ENCODE measurements at regions not wholly inside any gene's neighbourhood (a gene's known extent, or its start where the extent isn't known, plus 50 kb on each side); places are given as distances from the start of the nearest gene placed in this dataset.

DNA sequence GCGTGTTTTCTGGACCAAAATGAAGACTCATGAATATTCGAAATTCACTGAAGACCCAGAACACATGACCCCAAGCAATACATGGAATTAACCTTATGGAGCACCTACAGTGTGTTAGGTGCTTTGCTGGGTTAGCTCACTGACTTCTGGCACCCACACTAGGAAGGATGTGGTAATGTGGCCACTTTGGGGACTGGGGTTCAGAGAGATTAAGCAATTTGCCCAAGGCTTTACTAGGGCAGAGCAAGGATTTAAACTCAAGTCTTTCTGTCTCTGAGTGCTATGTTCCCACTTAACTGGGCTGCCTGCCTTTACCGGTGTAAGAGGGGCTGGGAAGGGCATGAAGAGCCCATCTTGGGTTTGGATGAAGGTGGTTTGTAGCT, 162.0 kb upstream of the ATP6AP2 start:
- Histone ChIP-seq H3K4me1 (ENCODE audit: low read depth) (no peaks in the 10 kb centered on the region), H3K4me3 (no peak overlapping the region), H3K36me3 (ENCODE audit: low read depth) (no peaks in the 10 kb centered on the region), H3K9me3 (no peaks in the 10 kb centered on the region)
- DNase-seq (no peak), ATAC-seq (no peak)
- intact Hi-C loops (cut with DNase I, micrococcal nuclease): no loop called here
- no peak for TF ChIP-seq CTCF (IDR thresholded peaks at IDR 0.05)

DNA sequence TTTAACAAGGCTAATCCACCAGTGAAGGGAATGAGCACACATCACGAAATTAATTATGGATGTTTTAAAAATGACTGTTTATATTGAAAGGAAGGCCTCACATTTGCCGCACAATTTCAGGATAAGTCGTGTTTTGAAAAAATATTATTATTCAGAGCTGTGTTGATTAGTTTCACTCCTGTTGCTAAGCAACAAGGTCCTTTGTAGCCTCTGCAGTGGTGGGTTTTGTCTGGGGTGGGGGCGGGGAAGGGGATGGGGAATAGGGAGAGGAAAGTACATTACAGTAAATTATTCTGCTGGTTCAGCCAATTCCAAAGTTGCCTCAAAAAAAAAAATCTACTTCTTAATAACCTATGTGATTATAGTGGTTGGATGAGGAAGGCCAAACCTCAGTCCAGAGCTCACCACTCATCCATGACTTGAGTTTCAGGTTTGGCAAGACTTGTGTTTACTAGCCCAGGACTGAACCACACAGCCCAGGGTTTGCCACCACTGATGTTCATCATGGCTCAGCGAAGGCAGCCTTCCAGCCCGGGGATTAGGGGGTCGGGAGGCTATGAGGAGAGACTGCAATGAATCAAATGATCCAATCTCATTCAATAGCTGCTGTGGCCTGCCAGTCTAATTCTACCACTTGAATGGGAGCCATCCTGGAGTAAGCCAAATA, 162.5 kb upstream of the ATP6AP2 start:
- intact Hi-C loops (cut with DNase I, micrococcal nuclease): no loop called here
- Histone ChIP-seq H3K9me3 (no peaks in the 10 kb centered on the region), H3K36me3 (ENCODE audit: low read depth) (no peaks in the 10 kb centered on the region), H3K4me1 (ENCODE audit: low read depth) (no peaks in the 10 kb centered on the region), H3K4me3 (no peak overlapping the region)
- DNase-seq: no peak
- no peak for ATAC-seq
- TF ChIP-seq CTCF (IDR thresholded peaks at IDR 0.05): no peak

DNA sequence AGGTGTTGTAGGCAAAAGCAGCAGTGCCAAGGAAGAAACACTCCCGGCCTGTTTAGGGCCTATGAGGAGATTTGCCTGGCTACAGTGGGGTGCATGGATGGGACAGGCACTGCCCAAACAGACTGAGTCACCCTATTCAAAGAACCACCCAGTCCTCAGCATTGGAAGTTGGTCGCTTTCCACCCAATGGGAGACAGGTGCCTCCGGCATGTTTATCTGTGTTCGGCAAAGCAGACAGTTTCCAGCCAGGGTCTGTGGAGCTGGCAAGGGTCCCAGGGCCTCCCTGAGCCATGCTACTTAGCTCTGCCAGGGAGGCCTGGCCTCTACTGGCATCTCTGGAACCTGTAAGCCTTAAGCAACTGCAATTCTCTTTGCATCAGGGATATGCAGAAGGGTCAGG, 165.1 kb upstream of the ATP6AP2 start:
- no peak for DNase-seq

DNA sequence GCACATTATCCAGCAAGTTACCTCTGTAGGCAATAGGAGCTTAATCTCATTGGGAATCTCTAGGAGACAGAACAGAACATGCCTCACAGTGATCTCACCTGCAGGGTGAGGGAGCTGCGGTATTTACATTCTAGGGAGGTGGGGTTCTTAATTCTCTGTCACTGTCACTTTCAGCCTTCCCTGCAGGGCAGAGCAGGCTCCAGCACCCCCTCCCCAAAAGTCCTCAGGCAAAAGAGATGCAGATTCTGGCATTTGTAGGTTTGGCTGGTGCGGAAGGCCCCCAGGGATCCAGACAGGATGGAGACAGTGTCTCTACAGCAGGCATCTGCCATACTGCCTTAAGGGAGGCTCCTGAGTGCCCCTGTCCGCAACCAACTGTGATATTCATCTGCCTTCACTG, 166.4 kb upstream of the ATP6AP2 start:
- intact Hi-C loops (cut with DNase I, micrococcal nuclease): no loop called here
- Histone ChIP-seq H3K9me3 (no peaks in the 10 kb centered on the region), H3K36me3 (ENCODE audit: low read depth) (no peaks in the 10 kb centered on the region), H3K4me3 (no peak overlapping the region), H3K4me1 (ENCODE audit: low read depth) (no peaks in the 10 kb centered on the region)
- DNase-seq: no peak
- no peak for ATAC-seq
- no peak for TF ChIP-seq CTCF (IDR thresholded peaks at IDR 0.05)

More for the DNA sequence above, 165.1 kb upstream of the ATP6AP2 start:
- intact Hi-C loops (cut with DNase I, micrococcal nuclease): no loop called here
- H3K4me3 ChIP-seq: no peak overlapping the region
- H3K36me3 ChIP-seq (ENCODE audit: low read depth): no peaks in the 10 kb centered on the region
- H3K9me3 ChIP-seq: no peaks in the 10 kb centered on the region
- TF ChIP-seq CTCF (IDR thresholded peaks at IDR 0.05): no peak
- H3K4me1 ChIP-seq (ENCODE audit: low read depth): no peaks in the 10 kb centered on the region
- no peak for ATAC-seq

DNA sequence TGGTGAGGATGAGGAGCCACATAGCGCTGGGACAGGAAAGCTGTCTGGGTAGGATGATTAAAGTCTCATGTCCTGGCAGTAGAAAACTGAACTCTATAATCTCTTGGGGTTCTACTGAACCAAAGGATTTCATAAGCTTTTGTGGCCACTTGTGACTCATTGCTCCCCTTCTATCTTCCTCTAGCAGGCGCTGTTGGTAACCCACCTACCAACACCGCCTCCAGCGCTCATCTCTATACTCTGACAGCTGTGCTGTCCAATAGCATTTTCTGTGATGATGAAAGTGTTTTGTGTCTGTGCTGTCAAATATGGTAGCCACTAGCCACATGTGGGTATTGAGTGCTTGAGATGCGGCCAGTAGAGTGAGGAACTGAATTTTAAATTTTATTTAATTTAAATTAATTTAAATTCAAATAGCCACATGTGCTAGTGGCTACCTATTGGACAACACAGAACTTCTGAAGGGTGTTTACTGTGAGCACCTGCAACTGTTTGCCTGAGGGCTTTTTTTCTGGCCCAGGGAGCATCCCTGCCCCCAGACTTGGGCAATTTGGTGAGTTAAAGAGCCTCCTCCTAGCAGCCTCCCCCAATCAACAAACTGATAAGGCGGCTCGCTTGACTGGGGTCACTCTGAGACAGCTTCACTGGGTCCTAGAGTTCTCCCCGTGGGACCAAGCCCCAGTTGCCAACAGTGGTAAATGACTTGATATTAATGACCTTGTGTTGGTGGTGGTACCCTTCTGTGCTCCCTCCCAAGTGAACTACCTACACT, 169.2 kb upstream of the ATP6AP2 start:
- intact Hi-C loops (cut with DNase I, micrococcal nuclease): no loop called here
- ATAC-seq: no peak
- H3K9me3 ChIP-seq: no peaks in the 10 kb centered on the region
- no peaks in the 10 kb centered on the region for H3K36me3 ChIP-seq (ENCODE audit: low read depth)
- no peak overlapping the region for H3K4me3 ChIP-seq
- H3K4me1 ChIP-seq (ENCODE audit: low read depth): no peaks in the 10 kb centered on the region
- TF ChIP-seq CTCF (IDR thresholded peaks at IDR 0.05): no peak
- DNase-seq: no peak
